ENCODE measurements at regions not wholly inside any gene's neighbourhood (a gene's known extent, or its start where the extent isn't known, plus 50 kb on each side); places are given as distances from the start of the nearest gene placed in this dataset.

GRCh38 chr18:22871809-22872525 is 61.2 kb upstream of the RBBP8 start:
- no peak overlapping the region for H3K4me3 ChIP-seq (ENCODE audit: low read depth, poor library complexity, severe bottlenecking)
- TF ChIP-seq POLR2A (IDR thresholded peaks at IDR 0.05) (no peak), CTCF (IDR thresholded peaks at IDR 0.05) (no peak)
- no peak for DNase-seq (ENCODE audit: low spot score in 2 of 2)
- intact Hi-C loops (cut with DNase I; ENCODE audit: low total_unique reads), result no loop called here
- WGBS, 2 donors, result 38% methylated on average over 1 of the region's 1 CpG

GRCh38 chr18:22872900-22873537 is 60.1 kb upstream of the RBBP8 start:
- DNase-seq (ENCODE audit: low spot score in 2 of 2), result no peak
- 40 to 48% methylated on average over 8 of the region's 8 CpGs for WGBS, 2 donors
- intact Hi-C loops (cut with DNase I; ENCODE audit: low total_unique reads), result no loop called here
- TF ChIP-seq CTCF (IDR thresholded peaks at IDR 0.05) (no peak), POLR2A (IDR thresholded peaks at IDR 0.05) (no peak)
- H3K4me3 ChIP-seq (ENCODE audit: low read depth, poor library complexity, severe bottlenecking), result no peak overlapping the region

GRCh38 chr18:22879293-22879692 is 53.8 kb upstream of the RBBP8 start:
- H3K4me3 ChIP-seq (ENCODE audit: low read depth, poor library complexity, severe bottlenecking), result no peak overlapping the region
- 84 to 87% methylated on average over 3 of the region's 3 CpGs for WGBS, 2 donors
- no peak for TF ChIP-seq CTCF (IDR thresholded peaks at IDR 0.05)
- no peak for TF ChIP-seq POLR2A (IDR thresholded peaks at IDR 0.05)
- intact Hi-C loops (cut with DNase I; ENCODE audit: low total_unique reads), result no loop called here
- DNase-seq (ENCODE audit: low spot score in 2 of 2), result no peak

- TF ChIP-seq CTCF (IDR thresholded peaks at IDR 0.05) (no peak), POLR2A (IDR thresholded peaks at IDR 0.05) (no peak)
- no peak overlapping the region for H3K4me3 ChIP-seq (ENCODE audit: low read depth, poor library complexity, severe bottlenecking)
- DNase-seq (ENCODE audit: low spot score in 2 of 2), result no peak
- intact Hi-C loops (cut with DNase I; ENCODE audit: low total_unique reads), result no loop called here
Observed at GRCh38 chr18:22882084-22882483, 51.0 kb upstream of the RBBP8 start.

GRCh38 chr18:22883179-22883578 is 49.9 kb upstream of the RBBP8 start:
- no peak overlapping the region for H3K4me3 ChIP-seq (ENCODE audit: low read depth, poor library complexity, severe bottlenecking)
- intact Hi-C loops (cut with DNase I; ENCODE audit: low total_unique reads), result no loop called here
- TF ChIP-seq CTCF (IDR thresholded peaks at IDR 0.05) (no peak), POLR2A (IDR thresholded peaks at IDR 0.05) (no peak)
- WGBS, 2 donors, result 87 to 93% methylated on average over 2 of the region's 2 CpGs
- DNase-seq (ENCODE audit: low spot score in 2 of 2), result no peak

All from lower leg skin (tissue), 4 donors.